ENCODE measurements at regions not wholly inside any gene's neighbourhood (a gene's known extent, or its start where the extent isn't known, plus 50 kb on each side); places are given as distances from the start of the nearest gene placed in this dataset.

GRCh38 chr14:83101846-83102245 lies 1568.2 kb upstream of the SEL1L start:
- H3K4me3 Mint-ChIP-seq: no peak overlapping the region
- no peaks in the 10 kb centered on the region for H3K4me1 Mint-ChIP-seq
- no peak overlapping the region for H3K27ac Mint-ChIP-seq
- no peak for ATAC-seq (replicated peaks)
- H3K9me3 Mint-ChIP-seq: peaks cover 15% of the 10 kb centered on the region
- no peaks in the 10 kb centered on the region for H3K36me3 Mint-ChIP-seq (ENCODE audit: low read depth)
- H3K27me3 Mint-ChIP-seq: no peaks in the 10 kb centered on the region

- Mint-ChIP-seq H3K4me1 (no peaks in the 10 kb centered on the region), H3K4me3 (no peak overlapping the region), H3K36me3 (ENCODE audit: low read depth) (no peaks in the 10 kb centered on the region), H3K9me3 (peaks cover 13% of the 10 kb centered on the region), H3K27me3 (no peaks in the 10 kb centered on the region), H3K27ac (no peak overlapping the region)
- no peak for ATAC-seq (replicated peaks)
Measured at GRCh38 chr14:83118029-83118428, 1584.4 kb upstream of the SEL1L start.

- no peaks in the 10 kb centered on the region for H3K4me1 Mint-ChIP-seq
- no peak overlapping the region for H3K4me3 Mint-ChIP-seq
- H3K27me3 Mint-ChIP-seq: no peaks in the 10 kb centered on the region
- ATAC-seq (replicated peaks): no peak
- H3K36me3 Mint-ChIP-seq (ENCODE audit: low read depth): no peaks in the 10 kb centered on the region
- no peak overlapping the region for H3K27ac Mint-ChIP-seq
- H3K9me3 Mint-ChIP-seq: peaks cover 21% of the 10 kb centered on the region
Measured at GRCh38 chr14:83120187-83120586, 1586.5 kb upstream of the SEL1L start.

- Mint-ChIP-seq H3K4me3 (no peak overlapping the region), H3K9me3 (peaks cover 28% of the 10 kb centered on the region), H3K36me3 (ENCODE audit: low read depth) (no peaks in the 10 kb centered on the region), H3K4me1 (no peaks in the 10 kb centered on the region), H3K27me3 (no peaks in the 10 kb centered on the region), H3K27ac (no peak overlapping the region)
- ATAC-seq (replicated peaks): no peak
Measured at GRCh38 chr14:83126076-83126475, 1592.4 kb upstream of the SEL1L start.

GRCh38 chr14:83128783-83129182 lies 1595.1 kb upstream of the SEL1L start:
- Mint-ChIP-seq H3K36me3 (ENCODE audit: low read depth) (no peaks in the 10 kb centered on the region), H3K27ac (no peak overlapping the region), H3K4me1 (no peaks in the 10 kb centered on the region), H3K9me3 (peaks cover 20% of the 10 kb centered on the region), H3K27me3 (no peaks in the 10 kb centered on the region), H3K4me3 (no peak overlapping the region)
- ATAC-seq (replicated peaks): no peak

- Mint-ChIP-seq H3K27me3 (no peaks in the 10 kb centered on the region), H3K4me1 (no peaks in the 10 kb centered on the region), H3K4me3 (no peak overlapping the region), H3K27ac (no peak overlapping the region), H3K36me3 (ENCODE audit: low read depth) (no peaks in the 10 kb centered on the region), H3K9me3 (peaks cover 20% of the 10 kb centered on the region)
- ATAC-seq (replicated peaks): no peak
Measured at GRCh38 chr14:83129496-83129895, 1595.8 kb upstream of the SEL1L start.

- H3K9me3 Mint-ChIP-seq: peaks cover 20% of the 10 kb centered on the region
- H3K27me3 Mint-ChIP-seq: no peaks in the 10 kb centered on the region
- H3K27ac Mint-ChIP-seq: no peak overlapping the region
- no peaks in the 10 kb centered on the region for H3K4me1 Mint-ChIP-seq
- no peak overlapping the region for H3K4me3 Mint-ChIP-seq
- ATAC-seq (replicated peaks): no peak
- no peaks in the 10 kb centered on the region for H3K36me3 Mint-ChIP-seq (ENCODE audit: low read depth)
Measured at GRCh38 chr14:83133981-83134645, 1600.5 kb upstream of the SEL1L start.

- no peaks in the 10 kb centered on the region for H3K27me3 Mint-ChIP-seq
- no peaks in the 10 kb centered on the region for H3K4me1 Mint-ChIP-seq
- H3K9me3 Mint-ChIP-seq: peaks cover 23% of the 10 kb centered on the region
- H3K36me3 Mint-ChIP-seq (ENCODE audit: low read depth): no peaks in the 10 kb centered on the region
- H3K27ac Mint-ChIP-seq: no peak overlapping the region
- H3K4me3 Mint-ChIP-seq: no peak overlapping the region
- no peak for ATAC-seq (replicated peaks)
Measured at GRCh38 chr14:83140756-83141155, 1607.1 kb upstream of the SEL1L start.

- H3K36me3 Mint-ChIP-seq (ENCODE audit: low read depth): no peaks in the 10 kb centered on the region
- no peak overlapping the region for H3K27ac Mint-ChIP-seq
- peaks cover 23% of the 10 kb centered on the region for H3K9me3 Mint-ChIP-seq
- no peaks in the 10 kb centered on the region for H3K4me1 Mint-ChIP-seq
- H3K27me3 Mint-ChIP-seq: no peaks in the 10 kb centered on the region
- no peak overlapping the region for H3K4me3 Mint-ChIP-seq
- ATAC-seq (replicated peaks): no peak
Measured at GRCh38 chr14:83147006-83147405, 1613.4 kb upstream of the SEL1L start.

GRCh38 chr14:83151571-83151970 lies 1617.9 kb upstream of the SEL1L start:
- H3K4me3 Mint-ChIP-seq: no peak overlapping the region
- H3K27me3 Mint-ChIP-seq: no peaks in the 10 kb centered on the region
- peaks cover 18% of the 10 kb centered on the region for H3K9me3 Mint-ChIP-seq
- no peak overlapping the region for H3K27ac Mint-ChIP-seq
- no peaks in the 10 kb centered on the region for H3K4me1 Mint-ChIP-seq
- H3K36me3 Mint-ChIP-seq (ENCODE audit: low read depth): no peaks in the 10 kb centered on the region
- no peak for ATAC-seq (replicated peaks)

- H3K27me3 Mint-ChIP-seq: no peaks in the 10 kb centered on the region
- no peak for ATAC-seq (replicated peaks)
- peaks cover 18% of the 10 kb centered on the region for H3K9me3 Mint-ChIP-seq
- H3K4me3 Mint-ChIP-seq: no peak overlapping the region
- no peaks in the 10 kb centered on the region for H3K4me1 Mint-ChIP-seq
- no peaks in the 10 kb centered on the region for H3K36me3 Mint-ChIP-seq (ENCODE audit: low read depth)
- no peak overlapping the region for H3K27ac Mint-ChIP-seq
Measured at GRCh38 chr14:83153081-83153480, 1619.4 kb upstream of the SEL1L start.

- Mint-ChIP-seq H3K4me3 (no peak overlapping the region), H3K27me3 (no peaks in the 10 kb centered on the region), H3K27ac (no peak overlapping the region), H3K4me1 (no peaks in the 10 kb centered on the region), H3K9me3 (peaks cover 9% of the 10 kb centered on the region), H3K36me3 (ENCODE audit: low read depth) (no peaks in the 10 kb centered on the region)
- no peak for ATAC-seq (replicated peaks)
Measured at GRCh38 chr14:83162361-83162929, 1628.8 kb upstream of the SEL1L start.

GRCh38 chr14:83163016-83163415 lies 1629.4 kb upstream of the SEL1L start:
- Mint-ChIP-seq H3K4me1 (no peaks in the 10 kb centered on the region), H3K4me3 (no peak overlapping the region), H3K27me3 (no peaks in the 10 kb centered on the region), H3K9me3 (peaks cover 9% of the 10 kb centered on the region), H3K27ac (no peak overlapping the region), H3K36me3 (ENCODE audit: low read depth) (no peaks in the 10 kb centered on the region)
- no peak for ATAC-seq (replicated peaks)

- ATAC-seq (replicated peaks): no peak
- Mint-ChIP-seq H3K9me3 (peaks cover 6% of the 10 kb centered on the region), H3K4me3 (no peak overlapping the region), H3K27me3 (no peaks in the 10 kb centered on the region), H3K4me1 (no peaks in the 10 kb centered on the region), H3K27ac (no peak overlapping the region), H3K36me3 (ENCODE audit: low read depth) (no peaks in the 10 kb centered on the region)
Measured at GRCh38 chr14:83164016-83164415, 1630.4 kb upstream of the SEL1L start.

GRCh38 chr14:83164591-83164990 lies 1630.9 kb upstream of the SEL1L start:
- Mint-ChIP-seq H3K36me3 (ENCODE audit: low read depth) (no peaks in the 10 kb centered on the region), H3K27ac (no peak overlapping the region), H3K27me3 (no peaks in the 10 kb centered on the region), H3K4me1 (no peaks in the 10 kb centered on the region), H3K4me3 (no peak overlapping the region), H3K9me3 (peaks cover 6% of the 10 kb centered on the region)
- no peak for ATAC-seq (replicated peaks)

GRCh38 chr14:83170165-83170564 lies 1636.5 kb upstream of the SEL1L start:
- Mint-ChIP-seq H3K36me3 (ENCODE audit: low read depth) (no peaks in the 10 kb centered on the region), H3K27ac (no peak overlapping the region), H3K4me1 (no peaks in the 10 kb centered on the region), H3K9me3 (peaks cover 15% of the 10 kb centered on the region), H3K27me3 (no peaks in the 10 kb centered on the region), H3K4me3 (no peak overlapping the region)
- ATAC-seq (replicated peaks): no peak
